ENCODE measurements at regions not wholly inside any gene's neighbourhood (a gene's known extent, or its start where the extent isn't known, plus 50 kb on each side); places are given as distances from the start of the nearest gene placed in this dataset.

GRCh38 chr2:173797586-173798263, 167.4 kb downstream of the SP3 start:
- H3K4me1 Mint-ChIP-seq, result peaks cover 0 to 5% (median 1%) of the 10 kb centered on the region in 3 donors
- no peaks in the 10 kb centered on the region for H3K9me3 Mint-ChIP-seq
- peak overlapping the region in 1 of 3 donors; percentile 14 for H3K27ac Mint-ChIP-seq
- no peaks in the 10 kb centered on the region for H3K36me3 Mint-ChIP-seq
- no peak overlapping the region for H3K4me3 Mint-ChIP-seq
- peaks cover 10% of the 10 kb centered on the region for H3K27me3 Mint-ChIP-seq

- no peak overlapping the region for H3K27ac Mint-ChIP-seq
- no peaks in the 10 kb centered on the region for H3K36me3 Mint-ChIP-seq
- H3K4me1 Mint-ChIP-seq, result no peaks in the 10 kb centered on the region
- H3K9me3 Mint-ChIP-seq, result no peaks in the 10 kb centered on the region
- H3K4me3 Mint-ChIP-seq, result no peak overlapping the region
- H3K27me3 Mint-ChIP-seq, result peaks cover 12% of the 10 kb centered on the region
Observed at GRCh38 chr2:173802518-173802917, 162.7 kb downstream of the SP3 start.

GRCh38 chr2:173803449-173803848, 161.7 kb downstream of the SP3 start:
- Mint-ChIP-seq H3K4me1 (no peaks in the 10 kb centered on the region), H3K9me3 (peaks cover 0 to 2% (median 0%) of the 10 kb centered on the region in 3 donors), H3K27ac (no peak overlapping the region)

GRCh38 chr2:173806761-173807160, 158.4 kb downstream of the SP3 start:
- H3K27ac Mint-ChIP-seq, result no peak overlapping the region
- no peaks in the 10 kb centered on the region for H3K4me1 Mint-ChIP-seq
- peaks cover 0 to 2% (median 1%) of the 10 kb centered on the region in 3 donors for H3K9me3 Mint-ChIP-seq
- no peaks in the 10 kb centered on the region for H3K36me3 Mint-ChIP-seq
- peaks cover 9% of the 10 kb centered on the region for H3K27me3 Mint-ChIP-seq
- no peak overlapping the region for H3K4me3 Mint-ChIP-seq

More at GRCh38 chr2:173803449-173803848, 161.7 kb downstream of the SP3 start:
- Mint-ChIP-seq H3K4me3 (no peak overlapping the region), H3K27me3 (peaks cover 12% of the 10 kb centered on the region), H3K36me3 (no peaks in the 10 kb centered on the region)

- no peak overlapping the region for H3K27ac Mint-ChIP-seq
- H3K4me3 Mint-ChIP-seq, result peak overlapping the region in 1 of 4 donors; percentile 72
- H3K4me1 Mint-ChIP-seq, result no peaks in the 10 kb centered on the region
- peaks cover 9% of the 10 kb centered on the region for H3K27me3 Mint-ChIP-seq
- H3K36me3 Mint-ChIP-seq, result no peaks in the 10 kb centered on the region
- peaks cover 0 to 2% (median 1%) of the 10 kb centered on the region in 3 donors for H3K9me3 Mint-ChIP-seq
Observed at GRCh38 chr2:173808718-173809117, 156.5 kb downstream of the SP3 start.

GRCh38 chr2:173812321-173812720, 152.9 kb downstream of the SP3 start:
- H3K4me1 Mint-ChIP-seq, result no peaks in the 10 kb centered on the region
- H3K36me3 Mint-ChIP-seq, result no peaks in the 10 kb centered on the region
- peaks cover 0 to 2% (median 1%) of the 10 kb centered on the region in 3 donors for H3K9me3 Mint-ChIP-seq
- no peak overlapping the region for H3K4me3 Mint-ChIP-seq
- peaks cover 4% of the 10 kb centered on the region for H3K27me3 Mint-ChIP-seq
- H3K27ac Mint-ChIP-seq, result no peak overlapping the region

GRCh38 chr2:173814306-173814705, 150.9 kb downstream of the SP3 start:
- Mint-ChIP-seq H3K9me3 (no peaks in the 10 kb centered on the region), H3K4me1 (no peaks in the 10 kb centered on the region), H3K27ac (no peak overlapping the region), H3K36me3 (no peaks in the 10 kb centered on the region), H3K27me3 (peaks cover 4% of the 10 kb centered on the region), H3K4me3 (no peak overlapping the region)

- no peaks in the 10 kb centered on the region for H3K4me1 Mint-ChIP-seq
- no peaks in the 10 kb centered on the region for H3K9me3 Mint-ChIP-seq
- H3K36me3 Mint-ChIP-seq, result no peaks in the 10 kb centered on the region
- no peak overlapping the region for H3K4me3 Mint-ChIP-seq
- no peak overlapping the region for H3K27ac Mint-ChIP-seq
- peaks cover 10% of the 10 kb centered on the region for H3K27me3 Mint-ChIP-seq
Observed at GRCh38 chr2:173815772-173816171, 149.4 kb downstream of the SP3 start.

GRCh38 chr2:173817582-173817981, 147.6 kb downstream of the SP3 start:
- H3K27ac Mint-ChIP-seq, result no peak overlapping the region
- H3K9me3 Mint-ChIP-seq, result no peaks in the 10 kb centered on the region
- no peak overlapping the region for H3K4me3 Mint-ChIP-seq
- peaks cover 13% of the 10 kb centered on the region for H3K27me3 Mint-ChIP-seq
- no peaks in the 10 kb centered on the region for H3K36me3 Mint-ChIP-seq
- H3K4me1 Mint-ChIP-seq, result no peaks in the 10 kb centered on the region

- Mint-ChIP-seq H3K36me3 (no peaks in the 10 kb centered on the region), H3K27ac (no peak overlapping the region), H3K4me1 (peaks cover 0 to 3% (median 0%) of the 10 kb centered on the region in 3 donors), H3K9me3 (no peaks in the 10 kb centered on the region), H3K4me3 (no peak overlapping the region), H3K27me3 (peaks cover 17% of the 10 kb centered on the region)
Observed at GRCh38 chr2:173818285-173818684, 146.9 kb downstream of the SP3 start.

GRCh38 chr2:173819852-173820251, 145.3 kb downstream of the SP3 start:
- Mint-ChIP-seq H3K27me3 (peaks cover 17% of the 10 kb centered on the region), H3K4me3 (no peak overlapping the region), H3K27ac (no peak overlapping the region), H3K4me1 (peaks cover 0 to 3% (median 0%) of the 10 kb centered on the region in 3 donors), H3K36me3 (no peaks in the 10 kb centered on the region), H3K9me3 (no peaks in the 10 kb centered on the region)

GRCh38 chr2:173821451-173821850, 143.7 kb downstream of the SP3 start:
- no peak overlapping the region for H3K27ac Mint-ChIP-seq
- H3K4me1 Mint-ChIP-seq, result peaks cover 0 to 3% (median 0%) of the 10 kb centered on the region in 3 donors
- no peaks in the 10 kb centered on the region for H3K9me3 Mint-ChIP-seq
- H3K36me3 Mint-ChIP-seq, result no peaks in the 10 kb centered on the region
- peak overlapping the region in 1 of 4 donors; percentile 7 for H3K4me3 Mint-ChIP-seq
- peaks cover 22% of the 10 kb centered on the region for H3K27me3 Mint-ChIP-seq

- no peaks in the 10 kb centered on the region for H3K36me3 Mint-ChIP-seq
- H3K27ac Mint-ChIP-seq, result peak overlapping the region in 1 of 3 donors; percentile 2
- peaks cover 0 to 3% (median 0%) of the 10 kb centered on the region in 3 donors for H3K4me1 Mint-ChIP-seq
- H3K4me3 Mint-ChIP-seq, result peak overlapping the region in 1 of 4 donors; percentile 64
- H3K27me3 Mint-ChIP-seq, result peaks cover 23% of the 10 kb centered on the region
- no peaks in the 10 kb centered on the region for H3K9me3 Mint-ChIP-seq
Observed at GRCh38 chr2:173822889-173823542, 142.2 kb downstream of the SP3 start.

- no peaks in the 10 kb centered on the region for H3K9me3 Mint-ChIP-seq
- peaks cover 23% of the 10 kb centered on the region for H3K27me3 Mint-ChIP-seq
- H3K27ac Mint-ChIP-seq, result no peak overlapping the region
- H3K36me3 Mint-ChIP-seq, result no peaks in the 10 kb centered on the region
- H3K4me3 Mint-ChIP-seq, result no peak overlapping the region
- H3K4me1 Mint-ChIP-seq, result peaks cover 0 to 3% (median 0%) of the 10 kb centered on the region in 3 donors
Observed at GRCh38 chr2:173823543-173823939, 141.6 kb downstream of the SP3 start.

GRCh38 chr2:173828189-173829142, 136.7 kb downstream of the SP3 start:
- Mint-ChIP-seq H3K36me3 (no peaks in the 10 kb centered on the region), H3K4me3 (no peak overlapping the region), H3K9me3 (no peaks in the 10 kb centered on the region), H3K4me1 (no peaks in the 10 kb centered on the region), H3K27me3 (peaks cover 12% of the 10 kb centered on the region), H3K27ac (no peak overlapping the region)

Measured in IgD-negative memory B cell (primary cell).